ENCODE measurements at regions not wholly inside any gene's neighbourhood (a gene's known extent, or its start where the extent isn't known, plus 50 kb on each side); places are given as distances from the start of the nearest gene placed in this dataset.
"Not testable (repeated sequence)": the region's sequence is repeated elsewhere in the genome, so short reads cannot be mapped to it uniquely, and the experiment has no call there.

DNA sequence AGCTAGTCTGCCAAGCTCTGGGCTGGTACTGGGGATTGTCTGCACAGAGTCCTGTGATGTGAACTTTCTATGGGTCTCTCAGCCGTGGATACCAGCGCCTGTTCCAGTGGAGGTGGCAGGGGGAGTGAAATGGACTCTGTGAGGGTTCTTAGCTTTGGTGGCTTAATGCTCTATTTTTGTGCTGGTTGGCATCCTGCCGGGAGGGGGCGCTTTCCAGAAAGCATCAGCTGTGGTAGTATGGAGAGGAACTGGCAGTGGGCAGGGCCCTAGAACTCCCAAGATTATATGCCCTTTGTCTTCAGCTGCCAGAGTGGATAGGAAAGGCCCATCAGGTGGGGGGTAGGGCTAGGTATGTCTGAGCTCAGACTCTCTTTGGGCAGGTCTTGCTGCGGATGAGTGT lies 267.8 kb downstream of the SMARCA1 start:
- H3K4me3 ChIP-seq (ENCODE audit: low read depth, low read length); H3K9ac ChIP-seq (ENCODE audit: low read depth, low read length); H3K27me3 ChIP-seq (ENCODE audit: control insufficient read depth, insufficient read depth, low read length); H3K36me3 ChIP-seq (ENCODE audit: control insufficient read depth, insufficient read depth, low read length); H3K9me3 ChIP-seq (ENCODE audit: control insufficient read depth, insufficient read depth, low read length); H3K4me1 ChIP-seq (ENCODE audit: control insufficient read depth, insufficient read depth, low read length); H3K27ac ChIP-seq (ENCODE audit: low read depth, low read length): not testable (repeated sequence)

DNA sequence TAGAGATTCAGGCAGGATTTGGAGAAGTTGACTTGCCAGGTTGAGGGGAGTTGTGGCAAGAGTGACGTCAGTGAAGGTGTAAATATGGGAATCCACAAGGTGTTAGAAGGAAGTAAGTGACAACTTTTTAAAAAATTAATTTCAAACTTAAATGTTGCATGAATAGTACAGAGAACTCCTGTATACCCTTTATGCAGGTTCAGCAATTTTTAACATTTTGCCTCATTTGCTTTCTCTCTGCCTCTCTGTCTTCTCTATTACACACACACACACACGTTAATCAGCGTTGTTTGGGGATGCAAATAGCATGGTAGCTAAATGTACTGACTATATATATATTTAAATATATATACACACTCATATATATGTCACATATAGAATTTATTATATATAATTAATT lies 273.7 kb downstream of the SMARCA1 start:
- H3K27ac ChIP-seq (ENCODE audit: low read depth, low read length) = no peak overlapping the region
- H3K27me3 ChIP-seq (ENCODE audit: control insufficient read depth, insufficient read depth, low read length) = no peaks in the 10 kb centered on the region
- H3K9me3 ChIP-seq (ENCODE audit: control insufficient read depth, insufficient read depth, low read length) = no peaks in the 10 kb centered on the region
- no peak overlapping the region for H3K4me3 ChIP-seq (ENCODE audit: low read depth, low read length)
- H3K9ac ChIP-seq (ENCODE audit: low read depth, low read length) = no peak overlapping the region
- H3K4me1 ChIP-seq (ENCODE audit: control insufficient read depth, insufficient read depth, low read length) = no peaks in the 10 kb centered on the region
- H3K36me3 ChIP-seq (ENCODE audit: control insufficient read depth, insufficient read depth, low read length) = no peaks in the 10 kb centered on the region

DNA sequence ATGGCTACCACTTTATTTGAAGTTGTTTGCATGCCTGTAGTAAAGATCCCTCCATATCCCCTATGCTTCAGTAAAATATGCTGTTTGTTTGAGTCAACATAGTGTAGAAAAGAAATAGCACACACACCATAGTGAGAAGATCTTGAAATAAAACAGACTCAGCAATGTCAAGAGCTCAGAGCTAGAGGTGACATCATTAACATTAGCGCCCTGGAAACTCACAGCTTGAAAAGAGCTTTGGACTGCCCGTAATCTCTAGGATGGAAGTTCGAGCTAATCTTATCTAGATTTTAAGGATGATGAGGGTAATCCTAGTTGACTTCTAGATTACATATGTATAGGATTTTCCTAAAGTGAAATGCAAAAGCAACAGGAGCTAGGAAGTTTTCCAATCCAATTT lies 275.6 kb downstream of the SMARCA1 start:
- Histone ChIP-seq H3K4me1 (ENCODE audit: control insufficient read depth, insufficient read depth, low read length) (no peaks in the 10 kb centered on the region), H3K4me3 (ENCODE audit: low read depth, low read length) (no peak overlapping the region), H3K27ac (ENCODE audit: low read depth, low read length) (no peak overlapping the region), H3K36me3 (ENCODE audit: control insufficient read depth, insufficient read depth, low read length) (no peaks in the 10 kb centered on the region), H3K9ac (ENCODE audit: low read depth, low read length) (no peak overlapping the region), H3K27me3 (ENCODE audit: control insufficient read depth, insufficient read depth, low read length) (no peaks in the 10 kb centered on the region), H3K9me3 (ENCODE audit: control insufficient read depth, insufficient read depth, low read length) (no peaks in the 10 kb centered on the region)

DNA sequence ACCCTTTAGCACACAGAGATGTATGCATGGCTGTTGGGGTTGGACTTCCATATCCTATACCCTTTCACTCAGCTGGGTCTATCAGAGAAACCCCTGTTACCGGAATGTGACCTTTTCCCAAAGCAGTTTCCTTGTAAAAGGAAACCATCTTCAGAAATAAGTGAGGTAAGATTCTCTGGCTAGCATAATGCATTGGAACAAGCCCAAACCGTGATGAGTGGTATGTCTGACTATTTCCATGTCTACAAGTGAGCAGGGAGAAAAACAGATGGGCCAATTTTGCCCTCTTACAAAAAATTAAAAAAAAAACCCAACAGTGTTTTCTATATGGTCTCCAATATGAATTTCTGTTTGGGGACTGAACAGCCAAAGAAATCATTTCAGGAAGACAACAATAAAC lies 283.9 kb downstream of the SMARCA1 start:
- H3K27me3 ChIP-seq (ENCODE audit: control insufficient read depth, insufficient read depth, low read length) = no peaks in the 10 kb centered on the region
- no peak overlapping the region for H3K27ac ChIP-seq (ENCODE audit: low read depth, low read length)
- no peak overlapping the region for H3K4me3 ChIP-seq (ENCODE audit: low read depth, low read length)
- peaks cover 5% of the 10 kb centered on the region; the same call in 1 of the 2 replicates for H3K9me3 ChIP-seq (ENCODE audit: control insufficient read depth, insufficient read depth, low read length)
- H3K9ac ChIP-seq (ENCODE audit: low read depth, low read length) = no peak overlapping the region
- 0 out of 2 replicates have a peak, but pooled peaks cover 3% of the 10 kb centered on the region for H3K4me1 ChIP-seq (ENCODE audit: control insufficient read depth, insufficient read depth, low read length)
- H3K36me3 ChIP-seq (ENCODE audit: control insufficient read depth, insufficient read depth, low read length) = no peaks in the 10 kb centered on the region

DNA sequence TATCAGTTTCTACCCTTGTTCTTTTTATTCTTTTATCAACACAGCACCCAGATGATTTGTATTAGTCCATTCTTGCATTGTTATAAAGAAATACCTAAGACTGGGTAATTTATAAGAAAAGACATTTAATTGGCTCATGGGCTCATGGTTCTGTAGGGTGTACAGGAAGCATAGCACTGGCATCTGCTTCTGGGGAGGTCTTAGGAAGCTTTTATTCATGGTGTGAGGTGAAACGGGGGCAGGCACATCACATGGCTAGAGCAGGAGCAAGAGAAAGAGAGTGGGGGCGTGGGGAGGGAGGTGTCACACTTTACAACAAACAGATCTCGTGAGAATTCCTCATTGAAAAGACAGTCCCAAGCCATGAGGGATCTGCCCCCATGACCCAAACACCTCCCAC lies 285.3 kb downstream of the SMARCA1 start:
- Histone ChIP-seq H3K4me3 (ENCODE audit: low read depth, low read length) (no peak overlapping the region), H3K27ac (ENCODE audit: low read depth, low read length) (no peak overlapping the region), H3K4me1 (ENCODE audit: control insufficient read depth, insufficient read depth, low read length) (0 out of 2 replicates have a peak, but pooled peaks cover 3% of the 10 kb centered on the region), H3K27me3 (ENCODE audit: control insufficient read depth, insufficient read depth, low read length) (no peaks in the 10 kb centered on the region), H3K9ac (ENCODE audit: low read depth, low read length) (no peak overlapping the region), H3K9me3 (ENCODE audit: control insufficient read depth, insufficient read depth, low read length) (peaks cover 5% of the 10 kb centered on the region; the same call in 1 of the 2 replicates), H3K36me3 (ENCODE audit: control insufficient read depth, insufficient read depth, low read length) (no peaks in the 10 kb centered on the region)

DNA sequence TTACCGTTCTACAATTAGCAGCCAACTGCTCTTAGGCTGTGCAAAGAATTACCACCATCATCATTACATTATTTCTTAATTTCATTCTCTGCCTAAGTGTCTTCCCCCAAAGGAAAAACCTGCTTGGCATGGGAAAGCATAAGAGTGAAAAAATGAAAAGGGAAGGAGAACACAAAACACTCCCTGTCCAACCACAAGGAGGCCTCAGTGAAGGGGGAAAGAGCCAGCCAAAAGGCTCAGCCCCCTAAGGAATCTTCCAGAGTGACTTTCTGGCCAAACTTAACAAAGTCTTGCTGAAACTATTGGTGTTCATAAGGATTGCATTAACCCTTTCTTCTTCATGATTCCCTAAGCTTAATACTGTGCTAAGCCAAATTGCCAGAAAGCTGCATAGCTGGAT lies 287.4 kb downstream of the SMARCA1 start:
- H3K36me3 ChIP-seq (ENCODE audit: control insufficient read depth, insufficient read depth, low read length) = no peaks in the 10 kb centered on the region
- H3K27me3 ChIP-seq (ENCODE audit: control insufficient read depth, insufficient read depth, low read length) = 0 out of 2 replicates have a peak, but pooled peaks cover 2% of the 10 kb centered on the region
- H3K4me3 ChIP-seq (ENCODE audit: low read depth, low read length) = no peak overlapping the region
- no peak overlapping the region for H3K27ac ChIP-seq (ENCODE audit: low read depth, low read length)
- H3K4me1 ChIP-seq (ENCODE audit: control insufficient read depth, insufficient read depth, low read length) = 0 out of 2 replicates have a peak, but pooled peaks cover 3% of the 10 kb centered on the region
- no peak overlapping the region for H3K9ac ChIP-seq (ENCODE audit: low read depth, low read length)
- H3K9me3 ChIP-seq (ENCODE audit: control insufficient read depth, insufficient read depth, low read length) = peaks cover 5% of the 10 kb centered on the region; the same call in 1 of the 2 replicates

DNA sequence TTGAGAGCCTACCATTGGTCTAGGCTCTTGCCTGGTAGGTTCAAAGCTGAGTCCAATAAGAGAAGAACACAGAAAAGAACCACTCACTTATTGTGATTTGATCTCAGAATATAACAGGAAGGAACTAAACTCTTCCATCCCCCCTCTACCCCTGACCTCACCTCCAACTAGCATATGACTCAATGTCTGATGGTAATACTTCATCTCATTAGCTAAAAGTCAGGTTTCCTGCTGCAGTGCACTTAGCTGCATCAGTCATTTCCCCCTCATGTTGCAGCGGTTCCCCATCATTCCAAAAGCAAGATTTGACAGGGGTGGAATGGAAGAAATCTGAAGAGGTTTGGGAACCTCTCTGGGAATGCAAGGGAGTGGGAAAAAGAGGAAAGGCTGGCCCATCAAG lies 289.5 kb downstream of the SMARCA1 start:
- Histone ChIP-seq H3K27ac (ENCODE audit: low read depth, low read length) (no peak overlapping the region), H3K36me3 (ENCODE audit: control insufficient read depth, insufficient read depth, low read length) (no peaks in the 10 kb centered on the region), H3K9ac (ENCODE audit: low read depth, low read length) (no peak overlapping the region), H3K4me3 (ENCODE audit: low read depth, low read length) (no peak overlapping the region), H3K9me3 (ENCODE audit: control insufficient read depth, insufficient read depth, low read length) (no peaks in the 10 kb centered on the region), H3K4me1 (ENCODE audit: control insufficient read depth, insufficient read depth, low read length) (0 out of 2 replicates have a peak, but pooled peaks cover 3% of the 10 kb centered on the region), H3K27me3 (ENCODE audit: control insufficient read depth, insufficient read depth, low read length) (0 out of 2 replicates have a peak, but pooled peaks cover 2% of the 10 kb centered on the region)

DNA sequence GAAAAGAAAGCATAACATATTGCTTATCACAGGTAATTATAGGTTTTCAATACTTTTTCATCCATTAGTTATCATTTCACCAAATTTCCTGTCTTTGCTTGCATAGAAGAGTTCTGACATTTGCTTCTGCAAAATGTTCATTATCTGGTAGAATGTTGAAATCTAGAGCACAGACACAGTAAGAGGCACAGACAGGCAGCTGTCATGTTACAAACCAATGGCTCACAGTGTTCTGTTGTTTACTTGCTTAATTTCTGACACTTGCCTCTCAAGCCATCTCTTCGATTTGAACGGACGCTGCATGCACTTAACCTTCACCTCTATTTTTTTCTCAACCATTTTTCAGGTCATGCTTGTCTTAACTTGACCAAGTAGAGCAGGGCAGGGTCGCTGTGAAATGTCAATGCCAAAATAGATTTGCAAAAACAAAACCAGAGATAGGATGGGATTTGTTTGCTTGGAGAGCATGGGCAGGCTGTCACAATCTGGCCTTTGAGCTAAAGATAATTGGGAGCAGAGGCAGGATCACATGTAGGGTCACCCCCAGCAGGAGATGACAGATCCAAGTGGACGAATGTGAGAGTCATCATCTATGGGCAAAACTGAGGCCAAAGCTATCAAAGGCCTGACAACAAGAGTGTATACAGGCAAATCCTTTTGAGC lies 292.3 kb downstream of the SMARCA1 start:
- no peaks in the 10 kb centered on the region for H3K36me3 ChIP-seq (ENCODE audit: control insufficient read depth, insufficient read depth, low read length)
- H3K27ac ChIP-seq (ENCODE audit: low read depth, low read length) = no peak overlapping the region
- no peak overlapping the region for H3K4me3 ChIP-seq (ENCODE audit: low read depth, low read length)
- H3K9ac ChIP-seq (ENCODE audit: low read depth, low read length) = no peak overlapping the region
- H3K4me1 ChIP-seq (ENCODE audit: control insufficient read depth, insufficient read depth, low read length) = 0 out of 2 replicates have a peak, but pooled peaks cover under 1% of the 10 kb centered on the region
- H3K27me3 ChIP-seq (ENCODE audit: control insufficient read depth, insufficient read depth, low read length) = 0 out of 2 replicates have a peak, but pooled peaks cover 2% of the 10 kb centered on the region
- no peaks in the 10 kb centered on the region for H3K9me3 ChIP-seq (ENCODE audit: control insufficient read depth, insufficient read depth, low read length)

DNA sequence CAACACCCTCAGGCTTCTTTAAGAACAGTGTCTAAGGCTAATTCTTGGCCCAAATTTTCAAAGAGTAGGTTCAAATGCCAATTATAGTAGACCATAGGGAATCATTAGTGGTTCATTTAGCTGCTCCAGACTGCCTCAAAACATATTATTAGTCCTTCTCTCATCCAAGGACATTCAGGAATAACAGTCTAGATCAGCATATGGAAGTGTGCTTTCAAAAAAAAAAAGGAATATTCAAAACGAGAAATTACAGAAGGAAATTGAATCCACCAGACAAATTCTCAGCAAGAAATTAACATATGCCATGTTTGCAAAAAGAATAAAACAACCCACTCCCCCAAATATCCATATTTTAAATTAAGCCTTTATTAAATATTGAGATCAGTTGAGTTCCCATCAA lies 293.1 kb downstream of the SMARCA1 start:
- H3K9ac ChIP-seq (ENCODE audit: low read depth, low read length) = no peak overlapping the region
- no peaks in the 10 kb centered on the region for H3K36me3 ChIP-seq (ENCODE audit: control insufficient read depth, insufficient read depth, low read length)
- no peaks in the 10 kb centered on the region for H3K9me3 ChIP-seq (ENCODE audit: control insufficient read depth, insufficient read depth, low read length)
- no peaks in the 10 kb centered on the region for H3K4me1 ChIP-seq (ENCODE audit: control insufficient read depth, insufficient read depth, low read length)
- 0 out of 2 replicates have a peak, but pooled peaks cover 2% of the 10 kb centered on the region for H3K27me3 ChIP-seq (ENCODE audit: control insufficient read depth, insufficient read depth, low read length)
- H3K4me3 ChIP-seq (ENCODE audit: low read depth, low read length) = no peak overlapping the region
- no peak overlapping the region for H3K27ac ChIP-seq (ENCODE audit: low read depth, low read length)

DNA sequence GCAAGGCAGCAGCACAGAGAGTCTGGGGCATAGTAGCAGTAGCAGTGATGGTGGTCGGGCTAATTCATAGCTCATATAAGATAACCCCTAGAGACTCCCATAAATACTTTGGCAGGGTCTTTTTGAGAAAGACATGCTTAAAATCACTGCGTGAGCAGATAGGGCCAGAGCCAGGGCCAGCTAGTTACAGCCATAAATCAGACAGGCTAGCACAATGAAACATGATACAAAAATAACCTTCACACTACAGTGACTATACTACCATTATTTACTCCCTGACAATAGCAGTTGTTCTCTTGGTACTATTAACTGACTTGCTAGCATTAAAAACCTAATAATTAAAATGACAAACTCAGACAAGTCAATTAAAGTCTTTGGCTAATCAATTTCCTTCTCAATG lies 295.9 kb downstream of the SMARCA1 start:
- H3K27ac ChIP-seq (ENCODE audit: low read depth, low read length) = no peak overlapping the region
- H3K4me3 ChIP-seq (ENCODE audit: low read depth, low read length) = no peak overlapping the region
- H3K9ac ChIP-seq (ENCODE audit: low read depth, low read length) = no peak overlapping the region
- no peaks in the 10 kb centered on the region for H3K4me1 ChIP-seq (ENCODE audit: control insufficient read depth, insufficient read depth, low read length)
- H3K27me3 ChIP-seq (ENCODE audit: control insufficient read depth, insufficient read depth, low read length) = 0 out of 2 replicates have a peak, but pooled peaks cover 2% of the 10 kb centered on the region
- H3K36me3 ChIP-seq (ENCODE audit: control insufficient read depth, insufficient read depth, low read length) = no peaks in the 10 kb centered on the region
- no peaks in the 10 kb centered on the region for H3K9me3 ChIP-seq (ENCODE audit: control insufficient read depth, insufficient read depth, low read length)

DNA sequence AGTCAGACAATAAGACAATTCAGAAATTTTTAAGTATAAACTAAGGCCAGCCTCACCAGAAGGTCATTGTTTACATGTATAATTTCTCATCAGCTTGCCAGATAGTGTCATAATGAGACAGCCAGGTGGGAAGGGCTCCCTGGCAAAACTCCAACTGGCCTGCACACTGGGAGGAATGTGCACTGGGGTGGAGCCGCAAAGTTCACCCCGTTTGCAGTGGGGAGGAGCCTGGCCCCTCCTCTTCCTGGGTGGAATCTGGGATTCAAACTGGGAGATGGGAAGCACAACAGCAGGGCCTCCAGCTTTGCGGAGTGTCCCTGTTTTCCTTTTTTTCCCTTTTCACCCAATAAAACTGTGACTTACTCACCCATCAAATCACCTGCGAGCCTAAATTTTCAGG lies 329.9 kb downstream of the SMARCA1 start:
- Histone ChIP-seq H3K27ac (ENCODE audit: low read depth, low read length) (no peak overlapping the region), H3K36me3 (ENCODE audit: control insufficient read depth, insufficient read depth, low read length) (no peaks in the 10 kb centered on the region), H3K4me1 (ENCODE audit: control insufficient read depth, insufficient read depth, low read length) (peaks cover 12% of the 10 kb centered on the region), H3K27me3 (ENCODE audit: control insufficient read depth, insufficient read depth, low read length) (no peaks in the 10 kb centered on the region; the same call in 1 of the 2 replicates), H3K4me3 (ENCODE audit: low read depth, low read length) (no peak overlapping the region), H3K9ac (ENCODE audit: low read depth, low read length) (no peak overlapping the region), H3K9me3 (ENCODE audit: control insufficient read depth, insufficient read depth, low read length) (no peaks in the 10 kb centered on the region)

All from HUES48 (cell line).